ENCODE measurements at regions not wholly inside any gene's neighbourhood (a gene's known extent, or its start where the extent isn't known, plus 50 kb on each side); places are given as distances from the start of the nearest gene placed in this dataset.

DNA sequence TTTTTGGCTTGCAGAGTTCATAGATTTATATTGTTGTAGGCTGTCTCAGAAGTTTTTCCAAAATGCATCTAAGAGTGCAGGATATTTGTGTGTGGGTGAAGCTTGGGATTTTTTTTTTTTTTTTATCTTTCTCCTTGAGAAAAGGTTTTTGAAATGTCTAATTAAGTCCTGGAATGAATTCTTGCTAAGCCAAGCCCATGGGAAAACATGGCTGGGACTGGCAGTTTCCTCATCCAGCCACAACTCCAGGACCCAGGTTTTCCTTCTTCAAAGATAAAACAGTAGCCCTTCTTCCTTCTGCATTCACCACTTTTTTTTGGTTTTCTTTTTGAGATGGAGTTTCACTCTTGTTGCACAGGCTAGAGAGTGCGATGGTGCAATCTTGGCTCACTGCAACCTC is 242.5 kb upstream of the JAG1 start:
- Histone ChIP-seq H3K27me3 (no peaks in the 10 kb centered on the region), H3K4me1 (no peaks in the 10 kb centered on the region), H3K36me3 (no peaks in the 10 kb centered on the region), H3K9me3 (no peaks in the 10 kb centered on the region), H3K4me3 (ENCODE audit: low read depth, low read length) (no peak overlapping the region)
- no peak for TF ChIP-seq CTCF (IDR thresholded peaks at IDR 0.05; ENCODE audit: low read depth, low read length)
- DNase-seq: no peak

- TF ChIP-seq CTCF (IDR thresholded peaks at IDR 0.05; ENCODE audit: low read depth, low read length): no peak
- Histone ChIP-seq H3K9me3 (no peaks in the 10 kb centered on the region), H3K27me3 (no peaks in the 10 kb centered on the region), H3K4me1 (no peaks in the 10 kb centered on the region), H3K4me3 (ENCODE audit: low read depth, low read length) (no peak overlapping the region), H3K36me3 (no peaks in the 10 kb centered on the region)
- DNase-seq: no peak
Measured at GRCh38 chr20:10917826-10918225, 244.0 kb upstream of the JAG1 start.

- TF ChIP-seq CTCF (IDR thresholded peaks at IDR 0.05; ENCODE audit: low read depth, low read length): no peak
- Histone ChIP-seq H3K4me3 (ENCODE audit: low read depth, low read length) (no peak overlapping the region), H3K9me3 (no peaks in the 10 kb centered on the region), H3K27me3 (no peaks in the 10 kb centered on the region), H3K4me1 (no peaks in the 10 kb centered on the region), H3K36me3 (no peaks in the 10 kb centered on the region)
- no peak for DNase-seq
Measured at GRCh38 chr20:10919396-10920140, 245.8 kb upstream of the JAG1 start.

GRCh38 chr20:10920396-10920795 is 246.6 kb upstream of the JAG1 start:
- Histone ChIP-seq H3K9me3 (no peaks in the 10 kb centered on the region), H3K36me3 (no peaks in the 10 kb centered on the region), H3K4me1 (no peaks in the 10 kb centered on the region), H3K27me3 (no peaks in the 10 kb centered on the region), H3K4me3 (ENCODE audit: low read depth, low read length) (no peak overlapping the region)
- no peak for DNase-seq
- TF ChIP-seq CTCF (IDR thresholded peaks at IDR 0.05; ENCODE audit: low read depth, low read length): no peak

DNA sequence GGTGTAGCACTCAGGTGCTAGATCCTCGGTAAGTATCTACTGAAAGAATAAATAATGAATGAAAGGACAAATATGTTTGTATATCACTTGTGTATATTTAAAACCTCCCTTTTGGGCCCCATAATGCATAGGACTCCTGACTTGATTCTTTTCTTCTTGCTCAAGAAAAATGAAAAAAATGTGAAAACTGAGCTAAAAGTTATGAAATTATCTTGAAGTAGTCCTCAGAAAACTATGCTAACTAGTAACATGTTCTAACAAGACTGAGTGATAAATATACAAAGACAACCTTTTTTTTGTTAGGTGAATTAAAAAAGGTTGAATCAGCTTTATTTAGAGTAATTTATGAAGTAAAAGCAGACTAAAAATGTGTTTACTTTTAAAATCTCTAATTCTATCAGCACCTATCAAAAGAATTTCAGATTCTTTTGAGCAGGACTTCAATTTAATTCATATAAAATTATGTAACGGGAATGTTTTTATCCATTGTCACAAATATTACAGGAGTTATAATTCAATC is 247.8 kb upstream of the JAG1 start:
- Histone ChIP-seq H3K36me3 (no peaks in the 10 kb centered on the region), H3K27me3 (no peaks in the 10 kb centered on the region), H3K4me3 (ENCODE audit: low read depth, low read length) (no peak overlapping the region), H3K4me1 (no peaks in the 10 kb centered on the region), H3K9me3 (no peaks in the 10 kb centered on the region)
- no peak for TF ChIP-seq CTCF (IDR thresholded peaks at IDR 0.05; ENCODE audit: low read depth, low read length)
- DNase-seq: no peak

DNA sequence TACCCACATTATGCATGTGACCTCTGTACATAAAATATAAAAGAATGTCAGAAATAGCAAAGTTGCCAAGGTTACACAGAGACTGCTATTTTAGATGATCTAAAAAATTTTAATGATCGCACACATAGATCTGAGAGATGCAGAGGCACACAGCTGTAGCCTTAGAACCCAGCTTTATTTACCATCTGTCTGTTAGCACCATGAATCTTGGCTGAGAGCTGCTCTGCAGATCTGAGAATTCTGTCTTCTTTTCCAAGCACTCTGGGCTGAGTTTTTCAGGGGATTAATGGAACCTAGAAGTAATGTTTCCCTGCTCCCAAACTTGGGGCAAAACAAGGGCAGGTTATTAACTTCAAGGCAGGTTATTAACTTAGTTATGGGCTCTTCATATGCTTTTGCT is 248.7 kb upstream of the JAG1 start:
- Histone ChIP-seq H3K27me3 (no peaks in the 10 kb centered on the region), H3K4me1 (no peaks in the 10 kb centered on the region)
- DNase-seq: no peak

More for the DNA sequence above, 248.7 kb upstream of the JAG1 start:
- Histone ChIP-seq H3K36me3 (no peaks in the 10 kb centered on the region), H3K9me3 (no peaks in the 10 kb centered on the region), H3K4me3 (ENCODE audit: low read depth, low read length) (no peak overlapping the region)
- no peak for TF ChIP-seq CTCF (IDR thresholded peaks at IDR 0.05; ENCODE audit: low read depth, low read length)
